GM12891 (cell line): ENCODE measurements at regions not wholly inside any gene's neighbourhood (a gene's known extent, or its start where the extent isn't known, plus 50 kb on each side); places are given as distances from the start of the nearest gene placed in this dataset.

Experiments used
- POLR2A ChIP-seq: IDR thresholded peaks from 2 replicates; pipeline ENCODE4 v1.6.1; 2011; ENCODE audit warnings: low read depth, low read length, control low read depth
- POLR2AphosphoS5 ChIP-seq: IDR thresholded peaks from 2 replicates; pipeline ENCODE4 v1.6.1; 2011; ENCODE audit warnings: low read depth, low read length, control low read depth
- SPI1 ChIP-seq: IDR thresholded peaks from 2 replicates; pipeline ENCODE4 v1.6.1; 2011; ENCODE audit warnings: low read depth, low read length, control low read depth
- TAF1 ChIP-seq: IDR thresholded peaks from 2 replicates; pipeline ENCODE4 v1.6.1; 2011; ENCODE audit warnings: low read depth, low read length, control low read depth

DNA sequence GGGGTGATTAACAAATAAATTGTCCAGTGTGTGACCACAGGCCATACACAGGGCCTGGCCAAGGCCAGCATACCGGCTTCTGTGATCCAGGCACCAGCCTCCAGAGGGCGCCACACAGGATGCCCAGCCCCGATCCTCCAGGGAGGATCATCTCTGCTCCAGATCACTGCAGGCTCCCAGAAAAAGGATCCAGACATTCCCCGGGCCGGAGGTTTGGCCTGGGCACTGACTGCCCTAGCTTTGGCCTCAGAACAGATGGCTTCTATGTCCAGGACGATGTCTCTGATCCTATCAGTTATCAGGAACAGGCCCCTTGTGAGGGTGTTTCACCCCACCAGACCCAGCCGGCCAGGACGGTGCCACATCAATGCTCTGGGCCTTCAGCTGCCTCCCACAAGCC lies 74.5 kb upstream of the LMO1 start:
- TF ChIP-seq POLR2A (no peak), POLR2AphosphoS5 (no peak), TAF1 (no peak), SPI1 (no peak)
